ENCODE measurements at regions not wholly inside any gene's neighbourhood (a gene's known extent, or its start where the extent isn't known, plus 50 kb on each side); places are given as distances from the start of the nearest gene placed in this dataset.

GRCh38 chr18:10201659-10202058 lies 252.8 kb upstream of the APCDD1 start:
- WGBS, 3 donors: 62 to 76% (median 75%) methylated on average over 2 of the region's 2 CpGs
- Histone ChIP-seq H3K36me3 (ENCODE audit: insufficient read depth in 1 of 2, low read depth in 1 of 2) (no peaks in the 10 kb centered on the region), H3K4me1 (no peaks in the 10 kb centered on the region), H3K9me3 (no peaks in the 10 kb centered on the region), H3K27ac (no peak overlapping the region), H3K27me3 (ENCODE audit: insufficient read depth in 3 of 3, low read length in 2 of 3) (peaks cover 0 to 2% (median 0%) of the 10 kb centered on the region in 3 donors), H3K4me3 (no peak overlapping the region)
- no peak for TF ChIP-seq CTCF (IDR thresholded peaks at IDR 0.05)
- intact Hi-C loops (cut with DNase I): no loop called here
- DNase-seq: no peak
- ATAC-seq: no peak

GRCh38 chr18:10202845-10203321 lies 251.6 kb upstream of the APCDD1 start:
- Histone ChIP-seq H3K27ac (no peak overlapping the region), H3K4me1 (no peaks in the 10 kb centered on the region), H3K27me3 (ENCODE audit: insufficient read depth in 3 of 3, low read length in 2 of 3) (peaks cover 0 to 2% (median 0%) of the 10 kb centered on the region in 3 donors), H3K36me3 (ENCODE audit: insufficient read depth in 1 of 2, low read depth in 1 of 2) (no peaks in the 10 kb centered on the region), H3K4me3 (no peak overlapping the region), H3K9me3 (no peaks in the 10 kb centered on the region)
- TF ChIP-seq CTCF (IDR thresholded peaks at IDR 0.05): no peak
- DNase-seq: no peak
- no peak for ATAC-seq
- 70 to 75% (median 73%) methylated on average over 7 of the region's 7 CpGs for WGBS, 3 donors
- intact Hi-C loops (cut with DNase I): no loop called here

GRCh38 chr18:10205151-10205550 lies 249.3 kb upstream of the APCDD1 start:
- DNase-seq (no peak), ATAC-seq (no peak)
- Histone ChIP-seq H3K27ac (no peak overlapping the region), H3K9me3 (no peaks in the 10 kb centered on the region), H3K4me1 (no peaks in the 10 kb centered on the region), H3K27me3 (ENCODE audit: insufficient read depth in 3 of 3, low read length in 2 of 3) (peaks cover 0 to 2% (median 0%) of the 10 kb centered on the region in 3 donors), H3K36me3 (ENCODE audit: insufficient read depth in 1 of 2, low read depth in 1 of 2) (no peaks in the 10 kb centered on the region), H3K4me3 (no peak overlapping the region)
- no peak for TF ChIP-seq CTCF (IDR thresholded peaks at IDR 0.05)
- intact Hi-C loops (cut with DNase I): no loop called here
- WGBS, 3 donors: 26 to 38% (median 29%) methylated on average over 9 of the region's 9 CpGs

- H3K4me3 ChIP-seq: no peak overlapping the region
- H3K9me3 ChIP-seq: no peaks in the 10 kb centered on the region
- TF ChIP-seq CTCF (IDR thresholded peaks at IDR 0.05): no peak
- H3K36me3 ChIP-seq (ENCODE audit: insufficient read depth in 1 of 2, low read depth in 1 of 2): no peaks in the 10 kb centered on the region
- WGBS, 3 donors: 10 to 16% (median 15%) methylated on average over 3 of the region's 3 CpGs
- ATAC-seq (no peak), DNase-seq (no peak)
- intact Hi-C loops (cut with DNase I): no loop called here
- H3K27ac ChIP-seq: no peak overlapping the region
- H3K4me1 ChIP-seq: no peaks in the 10 kb centered on the region
- peaks cover 0 to 2% (median 0%) of the 10 kb centered on the region in 3 donors for H3K27me3 ChIP-seq (ENCODE audit: insufficient read depth in 3 of 3, low read length in 2 of 3)
These were observed 246.6 kb upstream of the APCDD1 start for GRCh38 chr18:10207682-10208345.

GRCh38 chr18:10209302-10209701 lies 245.1 kb upstream of the APCDD1 start:
- intact Hi-C loops (cut with DNase I): no loop called here
- H3K4me3 ChIP-seq: no peak overlapping the region
- H3K27ac ChIP-seq: no peak overlapping the region
- no peaks in the 10 kb centered on the region for H3K9me3 ChIP-seq
- 96 to 98% (median 96%) methylated on average over 8 of the region's 8 CpGs for WGBS, 3 donors
- H3K4me1 ChIP-seq: no peaks in the 10 kb centered on the region
- no peak for TF ChIP-seq CTCF (IDR thresholded peaks at IDR 0.05)
- peaks cover 0 to 2% (median 0%) of the 10 kb centered on the region in 3 donors for H3K27me3 ChIP-seq (ENCODE audit: insufficient read depth in 3 of 3, low read length in 2 of 3)
- DNase-seq (no peak), ATAC-seq (no peak)
- H3K36me3 ChIP-seq (ENCODE audit: insufficient read depth in 1 of 2, low read depth in 1 of 2): no peaks in the 10 kb centered on the region

All from psoas muscle (tissue), 7 donors.